Ecto neural progenitor cell (in vitro differentiated cells): ENCODE measurements at regions not wholly inside any gene's neighbourhood (a gene's known extent, or its start where the extent isn't known, plus 50 kb on each side); places are given as distances from the start of the nearest gene placed in this dataset.

Experiments
- DNase-seq: peaks from one replicate; pipeline ENCODE4 v3.0.0-alpha.2; 2018; ENCODE audit warnings: low spot score

- DNase-seq = no peak
These were observed 266.5 kb upstream of the MTNR1B start for GRCh38 chr11:92702805-92703448.

- no peak for DNase-seq
These were observed 266.0 kb upstream of the MTNR1B start for GRCh38 chr11:92703449-92703830.

GRCh38 chr11:92707173-92707619 is 262.3 kb upstream of the MTNR1B start:
- DNase-seq = no peak

GRCh38 chr11:92707665-92708064 is 261.8 kb upstream of the MTNR1B start:
- no peak for DNase-seq

GRCh38 chr11:92709329-92709728 is 260.1 kb upstream of the MTNR1B start:
- DNase-seq = no peak

- no peak for DNase-seq
These were observed 257.5 kb upstream of the MTNR1B start for GRCh38 chr11:92711926-92712325.

GRCh38 chr11:92714111-92714510 is 255.3 kb upstream of the MTNR1B start:
- DNase-seq = no peak

GRCh38 chr11:92717240-92717639 is 252.2 kb upstream of the MTNR1B start:
- no peak for DNase-seq

GRCh38 chr11:92720385-92720784 is 249.1 kb upstream of the MTNR1B start:
- no peak for DNase-seq

GRCh38 chr11:92725352-92725751 is 244.1 kb upstream of the MTNR1B start:
- DNase-seq = no peak

GRCh38 chr11:92727123-92727522 is 242.3 kb upstream of the MTNR1B start:
- no peak for DNase-seq

GRCh38 chr11:92727769-92728168 is 241.7 kb upstream of the MTNR1B start:
- DNase-seq = no peak

- DNase-seq = no peak
These were observed 240.8 kb upstream of the MTNR1B start for GRCh38 chr11:92728628-92729027.

GRCh38 chr11:92735039-92735438 is 234.4 kb upstream of the MTNR1B start:
- DNase-seq = no peak

GRCh38 chr11:92738276-92738675 is 231.2 kb upstream of the MTNR1B start:
- no peak for DNase-seq

- DNase-seq = no peak
These were observed 230.4 kb upstream of the MTNR1B start for GRCh38 chr11:92739041-92739440.

- no peak for DNase-seq
These were observed 230.0 kb upstream of the MTNR1B start for GRCh38 chr11:92739491-92739890.

- no peak for DNase-seq
These were observed 229.2 kb upstream of the MTNR1B start for GRCh38 chr11:92740276-92740675.

- DNase-seq = no peak
These were observed 224.4 kb upstream of the MTNR1B start for GRCh38 chr11:92744929-92745585.

GRCh38 chr11:92750794-92751193 is 218.7 kb upstream of the MTNR1B start:
- DNase-seq = no peak

GRCh38 chr11:92751594-92751993 is 217.9 kb upstream of the MTNR1B start:
- no peak for DNase-seq

GRCh38 chr11:92752122-92752521 is 217.3 kb upstream of the MTNR1B start:
- DNase-seq = no peak

GRCh38 chr11:92753161-92753560 is 216.3 kb upstream of the MTNR1B start:
- no peak for DNase-seq

- DNase-seq = no peak
These were observed 211.1 kb upstream of the MTNR1B start for GRCh38 chr11:92758241-92758780.
